Stomach (tissue), 8 donors: ENCODE measurements at regions not wholly inside any gene's neighbourhood (a gene's known extent, or its start where the extent isn't known, plus 50 kb on each side); places are given as distances from the start of the nearest gene placed in this dataset.
"Not testable (repeated sequence)": the region's sequence is repeated elsewhere in the genome, so short reads cannot be mapped to it uniquely, and the experiment has no call there.

Experiments used
- DNase-seq, 2 donors: peaks; one replicate each; pipeline versions ENCODE4 v3.0.0 to v3.0.0-alpha.2; 2013 to 2019
- H3K27ac ChIP-seq, 5 donors: fragments of 200-600 bp in 4 of 5; sonication (generic) in 4 of 5; one replicate each; pipeline ENCODE4 v1.5.1; 2013 to 2019; ENCODE audit warnings: mild to moderate bottlenecking in 1 of 5, moderate library complexity in 1 of 5
- H3K27me3 ChIP-seq, 3 donors: fragments of 200-600 bp; sonication (generic); one replicate each; pipeline ENCODE4 v1.5.1; 2017 to 2019; ENCODE audit warnings: mixed run types in 1 of 3
- H3K36me3 ChIP-seq, 4 donors: fragments of 200-600 bp; sonication (generic); 1 replicate in 3 of 4; 2 replicates in 1 of 4; pipeline ENCODE4 v1.5.1; 2016 to 2019
- H3K4me1 ChIP-seq, 4 donors: fragments of 200-600 bp; sonication (generic); one replicate each; pipeline ENCODE4 v1.5.1; 2016 to 2019
- H3K4me3 ChIP-seq, 4 donors: fragments of 200-600 bp; sonication (generic) in 3 of 4; one replicate each; pipeline ENCODE4 v1.5.1; 2016 to 2019; ENCODE audit warnings: mild to moderate bottlenecking in 1 of 4
- H3K9me3 ChIP-seq, 4 donors: fragments of 200-600 bp; sonication (generic); one replicate each; pipeline ENCODE4 v1.5.1; 2016 to 2019
- EP300 ChIP-seq: sonication (generic); formaldehyde crosslinking; IDR thresholded peaks from one replicate; pipeline ENCODE4 v1.6.1; 2017; ENCODE audit warnings: antibody characterized with exemption
- POLR2A ChIP-seq, 4 donors: fragments of 450-650 bp; IDR thresholded peaks; one replicate each; pipeline ENCODE4 v1.6.1; 2016; ENCODE audit warnings: antibody characterized with exemption in 4 of 4, control low read depth in 2 of 4, mild to moderate bottlenecking in 1 of 4, moderate library complexity in 1 of 4
- POLR2AphosphoS5 ChIP-seq, 3 donors: sonication (generic); formaldehyde crosslinking; IDR thresholded peaks; one replicate each; pipeline ENCODE4 v1.6.1; 2016; ENCODE audit warnings: antibody characterized with exemption in 3 of 3
- WGBS, 5 donors: extraction: QIAGEN DNeasy Blood & Tissue Kit in 3 of 5; methylation state at CpG; one replicate each; pipeline versions ENCODE4 v1.1.5 to v1.1.7; 2013 to 2018; 5-methylcytosine and 5-hydroxymethylcytosine counted together
- intact Hi-C: fragments of 100-400 bp; cut with DNase I; formaldehyde crosslinking; loops from one replicate; pipeline ENCODE4 v1.15.1; 2023; ENCODE audit warnings: low total_unique reads
- TF ChIP-seq, protein P1 (sequence below), 7 experiments: fragments of 450-650 bp in 4 of 7; fragments of 200-600 bp in 3 of 7; sonication (generic) in 3 of 7; IDR thresholded peaks; one replicate each; pipeline ENCODE4 v1.5.1; 2016 to 2019; ENCODE audit warnings: antibody characterized with exemption in 7 of 7, control low read depth in 2 of 7, mild to moderate bottlenecking in 1 of 7
- donor health status: healthy with polysubstance abuse.
- donor health status: Bipolar disorder and iron deficiency.
- donor health status: healthy.

DNA sequence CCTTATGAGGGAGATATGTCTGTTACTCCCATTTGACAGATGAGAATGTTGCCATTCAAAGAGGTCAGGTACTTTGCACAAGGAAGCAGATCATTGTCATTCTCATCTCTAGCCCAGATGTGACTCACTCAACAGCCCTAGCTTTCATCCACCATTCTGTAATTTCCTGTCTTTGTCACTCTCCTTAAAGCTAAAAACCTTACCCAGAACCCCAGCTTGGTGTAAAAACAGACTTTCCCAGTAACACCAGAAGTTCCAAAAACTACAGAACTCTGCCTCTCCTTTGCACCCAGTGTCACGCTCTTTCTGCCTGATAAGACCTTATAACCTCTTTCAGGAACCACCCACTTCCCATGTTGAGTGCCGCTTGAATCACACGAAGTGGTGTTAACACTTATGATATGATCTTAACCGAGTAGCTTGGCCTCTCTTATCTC is 89.1 kb upstream of the SP4 start:
- Histone ChIP-seq H3K4me3 (no peak overlapping the region), H3K36me3 (no peaks in the 10 kb centered on the region), H3K9me3 (peaks cover 0 to 4% (median 0%) of the 10 kb centered on the region in 4 donors), H3K27ac (peak overlapping the region in 1 of 5 donors; percentile 32), H3K27me3 (no peaks in the 10 kb centered on the region), H3K4me1 (no peaks in the 10 kb centered on the region)
- TF ChIP-seq EP300 (no peak), POLR2AphosphoS5 (IDR thresholded peaks at IDR 0.05) (no peak), POLR2A (IDR thresholded peaks at IDR 0.05) (no peak)
- TF ChIP-seq, protein P1, sequence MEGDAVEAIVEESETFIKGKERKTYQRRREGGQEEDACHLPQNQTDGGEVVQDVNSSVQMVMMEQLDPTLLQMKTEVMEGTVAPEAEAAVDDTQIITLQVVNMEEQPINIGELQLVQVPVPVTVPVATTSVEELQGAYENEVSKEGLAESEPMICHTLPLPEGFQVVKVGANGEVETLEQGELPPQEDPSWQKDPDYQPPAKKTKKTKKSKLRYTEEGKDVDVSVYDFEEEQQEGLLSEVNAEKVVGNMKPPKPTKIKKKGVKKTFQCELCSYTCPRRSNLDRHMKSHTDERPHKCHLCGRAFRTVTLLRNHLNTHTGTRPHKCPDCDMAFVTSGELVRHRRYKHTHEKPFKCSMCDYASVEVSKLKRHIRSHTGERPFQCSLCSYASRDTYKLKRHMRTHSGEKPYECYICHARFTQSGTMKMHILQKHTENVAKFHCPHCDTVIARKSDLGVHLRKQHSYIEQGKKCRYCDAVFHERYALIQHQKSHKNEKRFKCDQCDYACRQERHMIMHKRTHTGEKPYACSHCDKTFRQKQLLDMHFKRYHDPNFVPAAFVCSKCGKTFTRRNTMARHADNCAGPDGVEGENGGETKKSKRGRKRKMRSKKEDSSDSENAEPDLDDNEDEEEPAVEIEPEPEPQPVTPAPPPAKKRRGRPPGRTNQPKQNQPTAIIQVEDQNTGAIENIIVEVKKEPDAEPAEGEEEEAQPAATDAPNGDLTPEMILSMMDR (IDR thresholded peaks at IDR 0.05) = no peak
- 34 to 49% (median 46%) methylated on average over 4 of the region's 4 CpGs for WGBS, 5 donors
- intact Hi-C loops = no loop called here
- no peak for DNase-seq

DNA sequence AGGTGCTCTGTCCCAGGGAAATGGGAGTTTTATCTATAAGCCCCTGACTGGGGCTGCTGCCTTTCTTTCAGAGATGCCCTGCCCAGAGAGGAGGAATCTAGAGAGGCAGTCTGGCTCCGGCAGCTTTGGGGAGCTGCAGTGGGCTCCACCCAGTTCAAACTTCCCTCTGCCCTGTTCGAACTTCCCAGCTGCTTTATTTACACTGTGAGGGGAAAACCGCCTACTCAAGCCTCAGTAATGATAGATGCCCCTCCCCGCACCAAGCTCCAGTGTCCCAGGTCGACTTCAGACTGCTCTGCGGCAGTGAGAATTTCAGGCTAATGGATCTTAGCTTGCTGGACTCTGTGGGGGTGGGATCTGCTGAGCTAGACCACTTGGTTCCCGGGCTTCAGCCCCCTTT is 83.0 kb upstream of the SP4 start:
- H3K27me3 ChIP-seq, H3K4me1 ChIP-seq, intact Hi-C loops, H3K4me3 ChIP-seq, H3K36me3 ChIP-seq, H3K27ac ChIP-seq, H3K9me3 ChIP-seq: not testable (repeated sequence)
- 6 to 26% (median 22%) methylated on average over 5 to 7 of the region's 7 CpGs for WGBS, 5 donors
- DNase-seq = peak in 1 of 2 donors; percentile 33

DNA sequence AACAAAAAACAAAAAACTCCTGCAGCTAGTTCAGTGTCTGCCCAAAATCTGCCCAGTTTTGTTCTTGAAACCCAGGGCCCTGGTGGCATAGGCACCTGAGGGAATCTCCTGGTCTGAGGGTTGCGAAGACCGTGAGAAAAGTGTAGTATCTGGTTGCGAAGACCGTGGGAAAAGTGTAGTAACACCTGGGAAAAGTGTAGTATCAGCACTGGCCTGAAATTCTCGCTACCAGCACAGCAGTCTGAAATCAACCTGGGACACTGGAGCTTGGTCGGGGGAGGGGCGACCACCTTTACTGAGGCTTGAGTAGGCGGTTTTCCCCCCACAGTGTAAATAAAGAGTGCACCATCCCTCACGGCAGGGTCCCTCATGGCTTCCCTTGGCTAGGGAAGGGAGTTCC is 82.5 kb upstream of the SP4 start:
- no peaks in the 10 kb centered on the region for H3K4me1 ChIP-seq
- intact Hi-C loops = no loop called here
- H3K36me3 ChIP-seq = no peaks in the 10 kb centered on the region
- H3K9me3 ChIP-seq = peaks cover 0 to 3% (median 0%) of the 10 kb centered on the region in 4 donors
- WGBS, 5 donors = 77 to 84% (median 83%) methylated on average over 9 of the region's 9 CpGs
- H3K27ac ChIP-seq = no peak overlapping the region
- no peak overlapping the region for H3K4me3 ChIP-seq
- no peak for DNase-seq
- peaks cover 0 to 5% (median 0%) of the 10 kb centered on the region in 3 donors for H3K27me3 ChIP-seq
- no peak for TF ChIP-seq EP300
- TF ChIP-seq, protein P1 (IDR thresholded peaks at IDR 0.05) = no peak
- no peak for TF ChIP-seq POLR2AphosphoS5 (IDR thresholded peaks at IDR 0.05)
- no peak for TF ChIP-seq POLR2A (IDR thresholded peaks at IDR 0.05)

DNA sequence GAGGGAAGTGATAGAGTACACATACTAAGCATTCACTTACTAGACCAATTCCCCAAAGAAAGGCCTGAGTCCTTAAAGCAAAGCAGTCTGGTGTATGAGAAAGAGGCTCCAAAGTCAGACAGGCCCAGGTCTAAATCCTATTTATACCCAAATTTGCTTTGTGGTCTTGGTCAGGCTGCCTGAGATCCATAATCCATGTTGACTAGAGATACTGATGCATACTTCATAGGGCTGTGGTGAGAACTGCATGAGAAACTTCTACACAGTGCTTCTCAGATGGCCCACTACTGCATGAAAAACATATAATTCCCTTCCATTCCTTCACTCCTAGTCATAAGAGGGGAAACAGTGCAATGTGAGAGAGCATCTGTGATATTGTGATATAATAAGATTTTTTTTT is 81.6 kb upstream of the SP4 start:
- H3K4me1 ChIP-seq = no peaks in the 10 kb centered on the region
- H3K27me3 ChIP-seq = peaks cover 0 to 5% (median 0%) of the 10 kb centered on the region in 3 donors
- TF ChIP-seq POLR2AphosphoS5 (IDR thresholded peaks at IDR 0.05) (no peak), EP300 (no peak), POLR2A (IDR thresholded peaks at IDR 0.05) (no peak)
- TF ChIP-seq, protein P1 (IDR thresholded peaks at IDR 0.05) = no peak
- no peak overlapping the region for H3K4me3 ChIP-seq
- H3K36me3 ChIP-seq = no peaks in the 10 kb centered on the region
- no peak overlapping the region for H3K27ac ChIP-seq
- DNase-seq = no peak
- intact Hi-C loops = no loop called here
- H3K9me3 ChIP-seq = no peaks in the 10 kb centered on the region

DNA sequence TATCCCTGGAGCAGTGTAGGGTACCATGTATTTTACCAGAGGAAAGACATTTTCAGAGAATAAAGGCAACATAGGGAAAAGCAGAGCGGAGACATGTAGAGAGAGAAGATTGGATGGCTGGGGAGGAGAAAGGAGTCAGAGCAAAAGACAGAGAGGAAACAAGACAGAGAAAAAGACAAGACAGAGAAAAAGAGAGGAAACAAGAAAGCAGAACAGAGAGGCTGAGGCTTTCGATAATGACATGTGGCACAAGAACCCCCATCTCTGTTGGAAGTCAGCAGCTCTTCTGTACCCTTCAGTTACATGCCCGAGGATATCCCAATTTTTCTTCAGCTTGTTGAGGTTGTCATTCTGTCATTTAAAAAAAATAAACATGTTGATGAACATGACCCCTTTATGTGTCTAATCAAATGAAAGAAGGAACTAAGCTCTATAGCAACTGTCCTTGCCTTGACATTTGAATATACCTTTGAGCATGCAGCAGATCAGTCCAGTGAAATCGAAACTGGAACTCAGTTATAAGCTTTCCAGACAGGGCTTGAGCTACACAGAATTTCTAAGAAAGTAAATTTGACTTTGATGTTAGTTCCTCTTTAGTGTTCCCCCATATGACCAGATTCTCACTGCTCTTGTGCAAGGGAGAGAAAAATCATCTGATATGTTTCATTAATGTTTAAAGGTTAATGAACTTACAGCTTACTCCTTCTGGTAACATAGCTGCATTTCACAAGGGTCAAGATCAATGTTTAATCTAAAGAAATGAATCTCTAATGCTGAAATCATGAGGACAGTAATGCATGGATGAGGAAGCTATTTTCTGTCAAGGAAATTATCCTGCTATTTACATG is 75.1 kb upstream of the SP4 start:
- H3K4me1 ChIP-seq = peaks cover 0 to 9% (median 0%) of the 10 kb centered on the region in 4 donors
- TF ChIP-seq POLR2AphosphoS5 (IDR thresholded peaks at IDR 0.05) (no peak), EP300 (no peak), POLR2A (IDR thresholded peaks at IDR 0.05) (no peak)
- TF ChIP-seq, protein P1 (IDR thresholded peaks at IDR 0.05) = no peak
- DNase-seq = peak in 1 of 2 donors; percentile 59
- WGBS, 5 donors = 51 to 60% (median 55%) methylated on average over 4 of the region's 4 CpGs
- H3K36me3 ChIP-seq = no peaks in the 10 kb centered on the region
- H3K27me3 ChIP-seq = no peaks in the 10 kb centered on the region
- peak overlapping the region in 1 of 5 donors; percentile 36 for H3K27ac ChIP-seq
- intact Hi-C loops = no loop called here
- no peaks in the 10 kb centered on the region for H3K9me3 ChIP-seq
- H3K4me3 ChIP-seq = no peak overlapping the region
